CD4-positive, alpha-beta T cell treated with Interleukin-15 for 1 hour (primary cell): ENCODE measurements at regions not wholly inside any gene's neighbourhood (a gene's known extent, or its start where the extent isn't known, plus 50 kb on each side); places are given as distances from the start of the nearest gene placed in this dataset.
"Not testable (repeated sequence)": the region's sequence is repeated elsewhere in the genome, so short reads cannot be mapped to it uniquely, and the experiment has no call there.

Source experiments
- DNase-seq: peaks from one replicate; pipeline ENCODE4 v3.0.0-alpha.2; 2020

DNA sequence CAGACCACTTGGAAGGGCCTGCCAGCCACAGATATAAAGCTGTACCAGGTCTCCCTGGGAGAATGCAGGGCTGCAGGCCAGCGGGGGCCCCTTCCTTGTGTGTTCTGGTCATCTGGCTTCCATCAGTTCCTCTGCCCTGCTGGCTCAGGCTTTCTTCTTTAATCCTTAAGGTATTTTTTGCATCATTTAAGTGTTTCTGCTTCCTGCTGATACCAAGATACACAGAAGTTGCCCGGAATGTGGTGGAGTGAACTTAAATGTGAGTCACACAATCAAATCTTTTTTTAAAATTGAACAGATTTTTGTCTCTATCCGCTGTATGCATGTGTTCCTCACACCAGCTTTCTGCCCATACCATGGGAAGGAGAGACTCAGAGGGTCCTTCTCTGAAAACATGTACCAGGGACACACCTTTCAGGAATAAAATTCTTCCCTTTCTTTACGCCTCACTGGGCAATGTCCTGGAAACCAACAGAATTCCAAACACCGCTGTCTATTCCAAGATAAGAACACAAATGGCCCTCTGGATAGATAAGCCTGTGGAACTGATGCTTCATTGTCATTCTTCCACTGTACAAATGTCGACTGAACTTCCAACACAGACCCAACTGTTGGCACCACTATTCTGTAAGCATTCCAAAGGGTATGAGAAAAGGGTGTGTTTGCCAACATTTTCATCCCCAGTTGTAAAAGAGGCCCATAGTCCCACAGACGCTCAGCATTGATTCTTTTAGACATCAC lies 206.2 kb upstream of the MYLIP start:
- no peak for DNase-seq

DNA sequence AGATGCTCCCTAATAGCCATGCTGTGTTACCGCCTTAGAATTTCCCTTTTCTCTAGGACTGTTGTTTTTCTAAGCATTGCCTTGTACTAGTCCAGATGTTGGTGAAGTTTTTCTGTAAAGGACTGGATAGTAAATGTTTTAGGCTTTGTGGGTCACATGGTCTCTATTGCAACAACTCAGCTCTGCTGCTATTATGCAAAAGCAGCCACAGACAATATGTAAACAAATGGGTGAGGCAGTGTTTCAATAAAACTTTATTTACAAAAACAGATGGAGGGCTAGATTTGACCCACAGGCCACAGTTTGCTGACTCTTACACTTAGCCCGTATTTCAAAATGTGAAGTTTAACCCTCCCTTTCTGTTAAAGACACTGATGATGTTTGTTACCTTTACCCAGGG lies 207.6 kb upstream of the MYLIP start:
- no peak for DNase-seq

DNA sequence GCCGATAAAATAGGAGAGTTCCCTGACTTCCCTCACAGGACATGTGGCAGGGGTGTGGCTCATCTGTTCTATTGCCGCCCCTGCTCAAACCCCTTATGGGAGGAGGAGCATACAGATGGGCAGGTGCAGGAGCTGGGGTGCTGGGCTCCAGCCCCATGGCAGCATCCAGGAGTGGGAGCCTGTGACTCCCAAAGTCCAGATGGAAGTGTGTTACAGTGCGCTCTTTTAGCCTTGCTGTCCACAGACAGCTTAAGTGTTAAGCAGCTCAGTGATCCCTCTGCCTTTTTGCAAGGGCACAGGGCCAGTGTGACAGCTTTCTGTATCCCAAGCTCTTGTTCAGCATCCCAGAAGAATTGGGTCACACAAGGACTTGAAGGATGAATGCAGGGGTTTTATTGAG lies 212.3 kb upstream of the MYLIP start:
- no peak for DNase-seq

DNA sequence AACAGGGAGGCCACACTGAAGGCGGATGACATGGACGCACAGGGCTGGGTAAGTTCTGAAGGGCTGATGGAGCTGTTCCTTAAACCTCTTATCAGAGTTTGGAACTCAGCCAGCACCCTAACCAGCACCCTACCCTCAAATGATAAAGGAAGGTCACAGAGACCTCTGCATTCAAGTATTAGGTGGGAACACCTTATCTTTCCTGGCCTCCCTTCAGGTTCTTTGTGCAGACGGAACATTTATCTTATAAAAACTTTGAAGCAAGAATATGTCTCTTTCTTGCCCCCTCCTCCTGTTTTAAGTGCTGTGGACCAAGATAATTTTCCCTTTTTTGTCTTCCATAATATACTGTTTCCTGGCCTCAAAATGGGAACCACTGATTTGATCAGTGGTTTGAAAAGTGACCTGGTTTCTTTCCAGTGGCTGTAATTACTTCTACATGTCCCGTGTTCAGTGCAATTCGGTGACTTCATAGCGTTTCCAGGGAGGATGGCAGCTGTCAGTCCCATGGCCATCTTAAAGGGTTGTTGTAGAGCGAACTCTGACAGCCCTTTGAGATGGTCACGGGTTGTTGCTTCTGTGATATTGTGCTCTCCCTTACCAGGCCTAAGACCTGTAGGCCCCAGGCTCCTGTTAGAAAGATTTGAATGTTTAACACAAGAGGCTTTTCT lies 213.2 kb upstream of the MYLIP start:
- no peak for DNase-seq

DNA sequence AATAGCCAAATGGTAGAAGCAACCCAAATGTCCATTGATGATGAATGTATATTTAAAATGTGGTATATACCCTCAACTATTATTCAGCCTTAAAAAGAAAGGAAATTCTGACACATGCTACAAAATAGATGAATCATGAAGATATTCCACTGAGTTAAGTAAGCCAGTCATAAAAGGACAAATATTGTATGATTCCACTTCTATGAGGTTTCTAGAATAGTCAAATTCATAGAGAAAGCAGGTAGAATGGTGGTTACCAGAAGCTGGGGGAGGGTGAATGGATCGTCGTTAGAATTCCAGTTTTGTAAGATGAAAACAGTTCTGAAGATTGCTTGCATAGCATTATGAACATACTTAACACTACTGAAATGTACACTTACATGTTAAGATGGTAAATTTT lies 214.3 kb upstream of the MYLIP start:
- DNase-seq, result no peak

DNA sequence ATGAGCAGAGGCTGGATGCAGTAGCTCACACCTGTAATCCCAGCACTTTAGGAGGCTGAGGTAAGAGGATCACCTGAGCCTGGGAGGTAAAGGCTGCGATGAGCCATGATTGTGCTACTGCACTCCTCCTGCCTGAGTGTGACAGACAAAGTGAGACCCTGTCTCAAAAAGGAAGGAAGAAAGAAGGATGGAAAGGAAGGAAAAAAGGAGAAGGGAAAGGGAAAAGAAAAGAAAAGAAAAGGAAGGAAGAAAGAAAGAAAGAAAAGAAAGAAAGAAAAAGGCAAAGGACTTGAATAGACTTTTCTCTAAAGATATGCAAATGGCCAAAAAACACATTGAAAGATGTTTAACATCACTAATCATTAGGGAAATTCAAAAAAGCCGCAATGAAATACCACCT lies 215.3 kb upstream of the MYLIP start:
- no peak for DNase-seq

DNA sequence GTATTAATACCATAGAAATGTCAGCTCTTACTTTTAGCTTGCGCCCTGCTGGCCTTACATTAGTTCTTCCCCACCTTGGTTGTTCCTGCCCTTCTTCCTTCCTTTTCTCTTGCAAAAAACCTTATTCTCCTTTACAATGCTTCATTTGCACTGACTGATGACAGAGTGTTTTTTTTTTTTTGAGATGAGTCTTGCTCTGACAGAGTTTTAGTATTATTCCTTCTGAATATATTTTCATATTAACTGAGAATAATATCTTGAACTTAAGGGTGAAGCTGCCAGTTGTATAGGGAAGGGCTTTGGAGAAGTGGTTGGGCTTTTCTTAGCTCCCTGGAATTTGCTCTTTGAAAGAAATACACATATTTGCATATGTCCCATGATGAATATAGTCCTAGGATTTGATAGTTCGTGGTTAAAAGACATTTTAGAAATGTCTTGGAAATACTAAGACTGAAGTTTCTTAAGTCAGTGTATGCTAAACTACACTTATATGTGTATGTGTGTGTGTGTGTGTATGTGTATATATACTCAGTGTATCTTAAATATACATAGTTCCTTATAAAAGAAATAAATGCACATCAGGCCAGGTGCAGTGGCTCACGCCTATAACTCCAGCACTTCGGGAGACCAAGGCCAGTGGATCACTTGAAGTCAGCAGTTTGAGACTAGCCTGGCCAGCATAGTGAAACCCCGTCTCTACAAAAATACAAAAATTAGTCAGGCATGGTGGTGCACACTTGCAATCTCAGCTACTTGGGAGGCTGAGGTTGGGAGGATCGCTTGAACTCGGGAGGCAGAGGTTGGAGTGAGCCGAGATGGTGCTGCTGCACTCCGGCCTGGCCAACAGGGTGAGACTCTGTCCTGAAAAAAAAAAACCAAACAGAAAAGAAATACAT lies 216.1 kb upstream of the MYLIP start:
- DNase-seq, result no peak

DNA sequence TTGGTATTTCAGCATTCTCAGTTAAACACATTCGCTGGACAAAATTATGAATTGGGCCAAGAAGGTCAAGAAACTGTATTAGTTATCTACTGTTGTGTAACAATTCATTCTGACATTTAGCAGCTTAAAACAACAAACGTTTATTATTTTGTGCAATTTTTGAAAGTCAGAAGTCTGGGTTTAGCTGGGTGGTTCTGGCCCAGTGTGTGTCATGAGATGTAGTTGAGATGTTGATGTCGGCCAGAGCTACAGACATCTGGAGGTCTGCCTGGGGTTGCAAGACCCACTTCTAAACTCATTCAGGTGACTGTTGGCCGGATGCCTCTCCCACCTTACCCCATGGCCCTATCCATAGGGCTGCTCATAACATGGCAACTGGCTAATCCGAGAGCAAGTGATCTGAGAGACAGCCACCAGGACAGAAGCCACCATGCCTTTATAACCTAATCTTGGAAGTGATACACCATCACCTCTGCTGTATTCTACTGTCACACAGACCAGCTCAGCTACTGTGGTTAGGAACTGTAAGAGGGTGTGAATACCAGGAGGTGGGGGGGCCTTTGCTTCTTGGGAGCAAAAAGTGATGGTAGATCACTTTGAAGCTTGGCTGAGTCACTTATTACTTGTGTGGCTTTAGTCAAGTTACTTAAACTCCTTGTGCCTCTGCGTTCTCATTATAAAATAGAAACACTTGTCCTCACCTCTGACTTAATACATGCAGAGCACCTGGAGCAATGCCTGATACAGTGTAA lies 217.0 kb upstream of the MYLIP start:
- no peak for DNase-seq

DNA sequence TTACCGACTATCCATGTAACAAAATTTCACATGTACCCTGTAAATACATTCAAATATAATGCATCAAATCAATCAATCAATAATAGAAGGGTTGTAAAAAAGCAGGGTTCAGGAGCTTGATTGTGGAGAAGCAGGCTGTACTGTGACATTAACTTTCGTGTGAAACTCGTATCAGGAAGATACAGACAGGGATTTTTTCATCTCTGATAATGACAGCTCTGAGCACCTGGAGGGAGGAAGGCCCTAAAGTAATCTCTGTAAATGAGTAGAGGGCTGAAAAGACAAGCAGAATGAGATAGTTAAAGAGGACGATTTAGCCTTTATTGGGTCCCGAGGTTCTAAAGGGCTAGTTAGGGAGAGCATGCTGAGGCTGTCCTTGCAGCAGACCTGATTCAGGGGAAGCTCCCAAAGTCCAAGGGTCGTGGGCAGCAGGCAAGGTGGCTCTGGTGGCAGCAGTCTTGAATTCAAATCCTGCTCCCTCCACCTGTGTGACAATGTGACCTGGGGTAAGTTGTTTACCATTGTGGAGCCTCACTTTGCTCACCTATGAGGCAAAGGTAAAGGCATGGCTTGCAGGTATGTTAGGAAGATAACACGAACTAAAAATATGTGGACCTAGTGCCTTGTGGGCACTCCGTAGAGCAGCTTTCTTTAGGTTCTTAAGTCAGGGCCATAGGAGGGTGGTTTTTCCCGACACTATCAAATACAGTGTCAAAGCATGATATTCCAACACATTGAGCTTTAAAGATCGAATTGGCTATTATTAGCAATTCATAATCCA lies 219.4 kb upstream of the MYLIP start:
- no peak for DNase-seq

DNA sequence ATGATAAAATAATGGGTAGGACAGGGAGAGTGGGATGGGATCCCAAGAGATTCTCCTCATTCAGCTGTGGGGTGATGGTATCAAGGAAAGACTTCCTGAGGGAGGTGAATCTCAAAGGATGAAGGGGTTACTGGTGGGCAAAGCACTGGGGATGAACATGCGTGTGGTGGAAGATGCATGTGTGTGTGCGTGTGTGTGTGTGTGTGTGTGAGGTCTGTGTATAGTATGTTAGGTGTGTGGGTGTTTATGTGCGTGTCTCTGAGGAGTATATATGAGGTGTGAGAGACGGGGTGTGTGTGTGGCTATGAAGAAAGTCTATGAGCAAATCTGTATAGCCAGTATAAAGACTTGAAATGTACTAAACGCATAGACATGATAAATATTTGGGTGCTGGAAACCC lies 220.0 kb upstream of the MYLIP start:
- no peak for DNase-seq

DNA sequence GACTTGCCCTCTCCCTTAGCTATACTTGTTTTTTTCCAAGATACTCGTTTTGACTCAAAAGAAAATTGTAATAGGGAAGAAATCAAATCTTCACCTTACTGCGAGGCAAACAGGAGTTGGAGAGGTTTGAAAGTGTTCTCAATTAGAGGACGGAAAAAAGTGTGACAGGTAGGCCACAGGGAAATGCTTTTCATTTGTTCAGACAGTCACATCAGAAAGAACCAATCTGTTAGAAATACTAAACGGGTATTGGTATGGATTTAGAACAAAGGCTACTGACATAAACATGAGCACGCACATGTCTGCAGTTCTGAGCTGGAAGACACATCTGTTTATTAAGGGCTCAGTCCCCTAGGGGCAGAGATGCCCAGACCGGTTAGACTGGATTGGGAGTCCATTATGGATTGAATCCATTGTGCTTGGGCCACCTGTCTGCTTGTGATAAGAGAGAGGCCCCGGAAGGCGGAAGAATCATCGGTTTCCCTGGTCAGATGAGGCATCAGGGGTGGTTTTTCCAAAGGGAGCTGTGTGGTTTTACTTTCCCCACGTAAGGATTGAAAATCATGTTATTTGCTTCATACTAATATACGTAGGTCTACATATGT lies 220.9 kb upstream of the MYLIP start:
- no peak for DNase-seq

DNA sequence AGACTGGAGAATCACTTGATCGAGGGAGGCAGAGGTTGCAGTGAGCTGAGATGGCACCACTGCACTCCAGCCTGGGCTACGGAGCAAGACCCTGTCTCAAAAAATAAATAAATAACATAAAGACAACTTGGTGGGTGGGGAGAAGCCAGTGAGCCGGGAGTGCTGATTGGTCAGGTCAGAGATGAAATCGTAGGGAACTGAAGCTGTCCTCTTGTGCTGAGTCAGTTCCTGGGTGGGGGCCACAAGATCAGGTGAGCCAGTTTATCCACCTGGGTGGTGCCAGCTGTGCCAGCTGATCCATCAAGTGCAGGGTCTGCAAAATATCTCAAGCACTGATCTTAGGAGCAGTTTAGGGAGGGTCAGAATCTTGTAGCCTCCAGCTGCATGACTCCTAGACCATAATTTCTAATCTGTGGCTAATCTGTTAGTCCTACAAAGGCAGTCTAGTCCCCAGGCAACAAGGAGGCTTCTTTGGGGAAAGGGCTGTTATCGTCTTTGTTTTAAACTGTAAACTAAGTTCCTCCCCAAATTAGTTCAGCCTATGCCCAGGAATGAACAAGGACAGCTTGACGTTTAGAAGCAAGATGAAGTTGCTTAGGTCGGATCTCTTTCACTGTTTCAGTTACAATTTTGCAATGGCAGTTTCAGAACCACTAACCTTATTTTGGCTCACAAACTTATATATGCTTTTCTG lies 221.5 kb upstream of the MYLIP start:
- not testable (repeated sequence) for DNase-seq

DNA sequence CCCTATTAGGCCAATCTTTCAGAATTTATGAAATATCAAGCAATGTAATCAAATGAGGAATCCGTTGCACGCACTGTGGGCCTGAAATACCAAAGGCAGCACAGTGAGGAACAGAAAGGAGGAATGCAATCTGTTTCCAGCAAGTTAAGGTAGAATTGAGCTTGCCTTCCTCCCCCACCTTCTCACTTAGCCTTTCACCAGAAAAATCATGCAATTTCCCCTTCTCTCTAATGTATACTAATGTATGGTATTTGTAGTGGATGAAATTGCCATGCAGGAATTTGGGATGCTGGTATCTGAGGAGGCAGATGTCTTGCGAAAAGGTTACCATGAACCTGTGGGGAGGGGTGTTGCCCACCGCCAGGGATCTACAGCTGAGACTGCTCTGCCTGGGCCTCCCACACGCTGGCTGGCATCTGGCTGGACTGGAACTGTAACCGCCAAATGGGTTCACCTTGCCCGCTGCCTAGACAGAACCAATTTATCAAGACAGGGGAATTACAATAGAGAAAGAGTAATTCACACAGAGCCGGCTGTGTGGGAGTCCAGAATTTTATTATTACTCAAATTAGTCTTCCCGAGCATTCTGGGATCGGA lies 222.4 kb upstream of the MYLIP start:
- DNase-seq, result no peak

DNA sequence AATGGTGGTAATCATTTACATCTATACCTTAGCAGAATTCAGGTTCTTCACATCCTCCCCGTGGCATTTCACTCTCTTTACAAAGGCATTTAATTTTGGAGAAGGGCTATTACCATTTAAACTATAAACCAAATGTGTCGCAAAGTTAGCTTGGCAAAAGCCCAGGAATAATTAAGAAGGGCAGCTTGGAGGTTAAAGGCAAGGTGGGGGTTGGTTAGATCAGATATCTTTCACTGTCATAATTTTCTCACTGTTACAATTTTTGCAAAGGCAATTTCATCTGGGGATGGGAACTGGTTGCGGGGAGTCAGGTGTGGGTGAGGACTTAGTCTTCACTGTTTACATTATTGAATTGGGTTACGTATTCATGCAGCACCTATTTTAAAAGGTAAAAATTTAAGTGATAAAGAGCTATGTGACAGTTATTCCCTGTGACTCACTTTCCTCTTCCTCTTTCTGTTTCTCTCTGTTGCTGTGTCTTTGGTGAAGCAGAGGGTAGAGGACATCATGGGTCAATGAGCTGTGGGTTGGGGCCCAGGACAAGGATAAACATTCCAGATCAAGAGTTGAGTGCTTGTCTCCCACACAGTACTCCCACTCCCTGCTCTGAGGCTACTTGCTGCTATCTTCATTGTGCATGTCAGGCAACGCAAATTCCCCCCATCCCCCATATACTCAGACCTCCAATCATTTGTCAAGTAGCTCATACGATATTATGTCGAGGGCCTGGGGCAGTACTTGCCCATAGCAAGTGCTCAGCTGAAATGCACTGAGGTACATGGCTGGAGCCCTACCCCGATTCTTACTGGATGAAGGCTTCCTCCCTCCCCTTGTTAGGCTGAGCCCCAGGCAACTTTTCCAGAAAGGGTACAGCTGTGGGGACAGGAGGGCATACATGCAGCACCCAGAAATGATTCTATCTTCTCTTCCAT lies 223.1 kb upstream of the MYLIP start:
- DNase-seq, result no peak

DNA sequence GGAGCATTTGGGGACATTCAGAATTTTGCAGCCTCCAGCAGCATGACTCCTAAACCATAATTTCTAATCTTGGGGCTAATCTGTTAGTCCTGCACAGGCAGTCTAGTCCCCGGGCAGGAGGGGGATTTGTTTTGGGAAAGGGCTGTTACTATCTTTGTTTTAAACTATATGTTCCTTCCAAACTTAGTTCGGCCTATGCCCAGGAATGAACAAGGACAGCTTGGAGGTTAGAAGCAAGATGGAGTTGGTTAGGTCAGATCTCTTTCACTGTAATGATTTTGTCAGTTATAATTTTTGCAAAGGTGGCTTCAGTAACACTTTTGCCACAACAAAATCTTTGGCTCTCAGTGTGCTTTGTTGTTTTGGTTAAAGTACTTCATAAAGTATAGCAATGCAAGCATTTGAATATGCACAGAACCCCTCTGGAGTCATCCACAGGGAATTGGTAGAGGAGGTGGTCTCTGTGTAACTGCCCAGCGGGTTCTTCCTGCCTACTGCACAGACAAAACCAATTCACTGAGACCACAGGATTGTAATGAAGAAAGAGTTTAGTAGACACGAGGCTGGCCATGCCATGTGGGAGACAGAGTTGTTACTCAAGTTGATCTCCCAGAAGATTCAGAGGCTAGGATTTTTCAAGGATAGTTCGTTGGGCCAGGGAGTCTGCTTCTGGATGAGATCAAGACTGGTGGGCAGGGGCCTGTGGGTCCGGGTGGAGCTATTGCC lies 224.1 kb upstream of the MYLIP start:
- no peak for DNase-seq

DNA sequence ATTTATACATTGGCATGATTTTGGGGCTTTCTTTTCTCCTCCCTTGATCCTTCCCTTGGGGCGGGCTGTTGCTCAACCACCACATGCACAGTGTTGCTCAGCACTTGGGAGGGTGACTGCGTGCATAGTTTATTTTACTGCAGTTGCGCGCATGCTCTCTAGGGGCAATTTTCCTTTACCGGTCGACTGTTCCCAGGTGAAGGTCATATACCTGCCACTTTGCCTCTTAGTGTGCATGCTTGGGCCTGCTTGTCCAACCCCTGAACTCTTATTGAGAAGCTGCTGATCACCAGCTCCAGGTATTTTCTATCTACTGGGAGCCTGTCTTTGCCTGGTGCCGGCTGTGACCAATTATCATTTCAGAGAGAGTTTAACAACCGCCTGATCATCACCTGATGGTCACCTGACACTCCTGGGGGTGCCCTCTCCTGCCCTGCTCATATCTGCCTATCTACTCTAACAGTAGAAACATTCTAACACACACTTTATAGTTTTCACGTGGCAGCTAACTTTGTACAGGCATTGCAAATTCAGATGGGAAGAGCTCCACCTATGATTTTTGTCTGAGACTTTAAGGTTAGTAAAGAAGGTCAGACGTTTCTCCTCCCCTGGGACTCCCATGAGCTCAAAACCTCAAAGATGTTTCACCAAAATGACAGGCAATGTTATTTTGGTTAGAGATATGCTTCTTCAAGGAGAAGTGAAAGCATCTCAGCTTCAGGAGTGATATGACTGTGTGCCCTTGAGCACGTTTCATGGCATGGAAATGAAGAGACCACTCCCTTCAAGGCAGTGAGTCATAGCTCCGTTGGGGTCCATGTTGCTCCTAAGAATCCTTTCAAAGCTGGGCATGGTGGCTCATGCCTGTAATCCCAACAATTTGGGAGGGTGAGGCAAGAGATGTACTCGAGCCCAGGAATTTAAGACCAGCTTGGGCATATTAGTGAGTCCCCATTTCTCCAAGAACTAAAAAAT lies 227.5 kb upstream of the MYLIP start:
- peak; percentile 67 for DNase-seq

DNA sequence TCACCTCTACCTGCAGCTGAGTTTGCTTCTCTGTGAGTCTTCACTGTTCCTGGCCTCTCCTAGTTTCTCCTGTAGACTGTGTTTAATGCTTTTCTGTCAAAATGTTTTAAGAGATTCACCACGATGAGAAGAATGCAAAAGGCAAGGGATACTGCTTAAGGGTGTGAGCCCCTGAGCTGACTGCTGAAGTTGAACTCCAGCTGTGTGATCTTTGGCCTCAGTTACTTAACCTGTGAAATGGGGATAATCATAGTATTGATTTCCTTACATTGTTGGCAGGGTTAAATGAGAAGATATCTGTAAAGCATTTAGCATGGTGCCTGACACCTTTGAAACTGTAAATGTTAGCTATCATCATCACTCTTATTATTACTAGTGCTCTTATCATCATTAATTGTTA lies 230.2 kb upstream of the MYLIP start:
- no peak for DNase-seq
